Calu3 (cell line): ENCODE measurements at regions not wholly inside any gene's neighbourhood (a gene's known extent, or its start where the extent isn't known, plus 50 kb on each side); places are given as distances from the start of the nearest gene placed in this dataset.
"Not testable (repeated sequence)": the region's sequence is repeated elsewhere in the genome, so short reads cannot be mapped to it uniquely, and the experiment has no call there.

Source experiments
- BruUV-seq: library from RNA; stranded (reverse); fragments of 400-500 nt; replicated peaks from 2 replicates; lab custom pipeline; 2021; lab: Mats Ljungman, UMichigan
- CTCF ChIA-PET: fragments of 300-600 bp; sonication (Branson Sonifier 250); formaldehyde crosslinking; loops from one replicate; lab custom pipeline; 2022; ENCODE audit warnings: antibody characterized with exemption; lab: Charles Lee
- DNase-seq: peaks from one replicate; pipeline ENCODE4 v3.0.0; 2022
- H3K27ac Mint-ChIP-seq: one replicate; pipeline ENCODE4 v1.8.0; 2022; ENCODE audit warnings: mixed read lengths; ENCODE audit not compliant: unreplicated experiment
- H3K27me3 Mint-ChIP-seq: one replicate; pipeline ENCODE4 v1.8.0; 2022; ENCODE audit warnings: mixed read lengths; ENCODE audit not compliant: unreplicated experiment
- H3K36me3 Mint-ChIP-seq: one replicate; pipeline ENCODE4 v1.8.0; 2022; ENCODE audit warnings: mild to moderate bottlenecking, moderate library complexity, mixed read lengths; ENCODE audit not compliant: insufficient read depth, unreplicated experiment
- H3K4me1 Mint-ChIP-seq: one replicate; pipeline ENCODE4 v1.8.0; 2022; ENCODE audit warnings: mild to moderate bottlenecking, low read depth, mixed read lengths; ENCODE audit not compliant: unreplicated experiment
- H3K4me3 Mint-ChIP-seq: one replicate; pipeline ENCODE4 v1.8.0; 2022; ENCODE audit warnings: mild to moderate bottlenecking, low read depth, moderate library complexity, mixed read lengths; ENCODE audit not compliant: unreplicated experiment
- H3K9me3 Mint-ChIP-seq: one replicate; pipeline ENCODE4 v1.8.0; 2022; ENCODE audit warnings: low read depth, mixed read lengths; ENCODE audit not compliant: unreplicated experiment
- intact Hi-C: fragments of 100-400 bp; cut with micrococcal nuclease; formaldehyde crosslinking; loops from one replicate; pipeline ENCODE4 v1.10.0; 2022; ENCODE audit not compliant: unreplicated experiment

- H3K4me3 Mint-ChIP-seq, intact Hi-C loops, CTCF ChIA-PET, H3K4me1 Mint-ChIP-seq, H3K27ac Mint-ChIP-seq, DNase-seq, BruUV-seq, H3K36me3 Mint-ChIP-seq, H3K9me3 Mint-ChIP-seq, H3K27me3 Mint-ChIP-seq: not testable (repeated sequence)
Observed at GRCh38 chr9:67516938-67517337, 341.8 kb upstream of the ANKRD20A1 start.

GRCh38 chr9:67514587-67514986 lies 344.1 kb upstream of the ANKRD20A1 start:
- BruUV-seq, H3K4me3 Mint-ChIP-seq: not testable (repeated sequence)

GRCh38 chr9:67503728-67504369 lies 354.9 kb upstream of the ANKRD20A1 start:
- H3K9me3 Mint-ChIP-seq, H3K4me3 Mint-ChIP-seq, CTCF ChIA-PET, BruUV-seq, H3K4me1 Mint-ChIP-seq, intact Hi-C loops, H3K27me3 Mint-ChIP-seq, DNase-seq, H3K27ac Mint-ChIP-seq, H3K36me3 Mint-ChIP-seq: not testable (repeated sequence)

More at GRCh38 chr9:67514587-67514986, 344.1 kb upstream of the ANKRD20A1 start:
- H3K4me1 Mint-ChIP-seq, intact Hi-C loops, DNase-seq, CTCF ChIA-PET, H3K27ac Mint-ChIP-seq, H3K36me3 Mint-ChIP-seq, H3K27me3 Mint-ChIP-seq, H3K9me3 Mint-ChIP-seq: not testable (repeated sequence)

- H3K36me3 Mint-ChIP-seq, DNase-seq, H3K27me3 Mint-ChIP-seq, CTCF ChIA-PET, intact Hi-C loops, H3K27ac Mint-ChIP-seq, H3K4me3 Mint-ChIP-seq, H3K9me3 Mint-ChIP-seq, BruUV-seq, H3K4me1 Mint-ChIP-seq: not testable (repeated sequence)
Observed at GRCh38 chr9:67492028-67492427, 366.7 kb upstream of the ANKRD20A1 start.

- H3K36me3 Mint-ChIP-seq, H3K4me3 Mint-ChIP-seq, H3K4me1 Mint-ChIP-seq, intact Hi-C loops, CTCF ChIA-PET, H3K27ac Mint-ChIP-seq, DNase-seq, BruUV-seq, H3K27me3 Mint-ChIP-seq, H3K9me3 Mint-ChIP-seq: not testable (repeated sequence)
Observed at GRCh38 chr9:67477465-67477864, 381.3 kb upstream of the ANKRD20A1 start.

- H3K9me3 Mint-ChIP-seq, BruUV-seq, H3K4me1 Mint-ChIP-seq, intact Hi-C loops, H3K4me3 Mint-ChIP-seq, DNase-seq, CTCF ChIA-PET, H3K27me3 Mint-ChIP-seq, H3K36me3 Mint-ChIP-seq, H3K27ac Mint-ChIP-seq: not testable (repeated sequence)
Observed at GRCh38 chr9:67470739-67471138, 388.0 kb upstream of the ANKRD20A1 start.

GRCh38 chr9:67468326-67468725 lies 390.4 kb upstream of the ANKRD20A1 start:
- BruUV-seq, intact Hi-C loops, H3K4me1 Mint-ChIP-seq, H3K4me3 Mint-ChIP-seq, H3K36me3 Mint-ChIP-seq, CTCF ChIA-PET, DNase-seq, H3K27me3 Mint-ChIP-seq, H3K9me3 Mint-ChIP-seq, H3K27ac Mint-ChIP-seq: not testable (repeated sequence)

GRCh38 chr9:67461796-67462757 lies 396.7 kb upstream of the ANKRD20A1 start:
- DNase-seq, H3K36me3 Mint-ChIP-seq, intact Hi-C loops, BruUV-seq, CTCF ChIA-PET, H3K27me3 Mint-ChIP-seq, H3K4me3 Mint-ChIP-seq, H3K4me1 Mint-ChIP-seq, H3K27ac Mint-ChIP-seq, H3K9me3 Mint-ChIP-seq: not testable (repeated sequence)

- H3K4me1 Mint-ChIP-seq, intact Hi-C loops, BruUV-seq, H3K27ac Mint-ChIP-seq, H3K27me3 Mint-ChIP-seq, H3K36me3 Mint-ChIP-seq, H3K4me3 Mint-ChIP-seq, CTCF ChIA-PET, H3K9me3 Mint-ChIP-seq, DNase-seq: not testable (repeated sequence)
Observed at GRCh38 chr9:67452941-67453340, 405.8 kb upstream of the ANKRD20A1 start.

GRCh38 chr9:67442313-67442712 lies 416.4 kb upstream of the ANKRD20A1 start:
- H3K27ac Mint-ChIP-seq, BruUV-seq, DNase-seq, H3K4me1 Mint-ChIP-seq, H3K36me3 Mint-ChIP-seq, intact Hi-C loops, CTCF ChIA-PET, H3K4me3 Mint-ChIP-seq, H3K9me3 Mint-ChIP-seq, H3K27me3 Mint-ChIP-seq: not testable (repeated sequence)
